WTC11 (cell line): ENCODE measurements at regions not wholly inside any gene's neighbourhood (a gene's known extent, or its start where the extent isn't known, plus 50 kb on each side); places are given as distances from the start of the nearest gene placed in this dataset.

Experiments
- ATAC-seq: fragments of 200-7000 bp; cut with Tn5 transposase; 2 replicates; pipeline ENCODE4 v1.10.0; 2021; ENCODE audit warnings: mild to moderate bottlenecking, moderate library complexity
- CTCF ChIA-PET: fragments of 300-600 bp; sonication (Branson Sonifier 250); formaldehyde crosslinking; loops from one replicate; lab custom pipeline; 2021; ENCODE audit warnings: antibody characterized with exemption; lab: Charles Lee
- POLR2A ChIA-PET: fragments of 350-600 bp; sonication (Branson Sonifier 250); formaldehyde crosslinking; loops from one replicate; lab custom pipeline; 2021; ENCODE audit warnings: antibody characterized with exemption; lab: Charles Lee
- DNase-seq: peaks from one replicate; pipeline ENCODE4 v3.0.0; 2021; ENCODE audit warnings: low spot score
- H3K27ac Mint-ChIP-seq: 2 replicates; pipeline ENCODE4 v1.8.0; 2021; ENCODE audit warnings: mixed read lengths
- H3K27me3 Mint-ChIP-seq: 2 replicates; pipeline ENCODE4 v1.8.0; 2021; ENCODE audit warnings: low read depth, mild to moderate bottlenecking, moderate library complexity, mixed read lengths
- H3K36me3 Mint-ChIP-seq: 2 replicates; pipeline ENCODE4 v1.8.0; 2021; ENCODE audit warnings: mixed read lengths
- H3K4me1 Mint-ChIP-seq: 2 replicates; pipeline ENCODE4 v1.8.0; 2022; ENCODE audit warnings: mixed read lengths
- H3K4me3 Mint-ChIP-seq: 2 replicates; pipeline ENCODE4 v1.8.0; 2021; ENCODE audit warnings: mild to moderate bottlenecking, moderate library complexity, mixed read lengths
- H3K9me3 Mint-ChIP-seq: 2 replicates; pipeline ENCODE4 v1.8.0; 2021; ENCODE audit warnings: mixed read lengths
- ATF2 ChIP-seq: sonication (generic); formaldehyde crosslinking; IDR thresholded peaks from 2 replicates; pipeline ENCODE4 v1.8.1; 2022; ENCODE audit warnings: low read depth, missing genetic modification reagents, borderline replicate concordance
- EMX1 ChIP-seq: fragments of 250-450 bp; sonication (Bioruptor Pico); IDR thresholded peaks from 2 replicates; pipeline ENCODE4 v1.8.0; 2021; ENCODE audit warnings: mild to moderate bottlenecking
- ESRRA ChIP-seq: sonication (generic); formaldehyde crosslinking; IDR thresholded peaks from 2 replicates; pipeline ENCODE4 v1.8.1; 2022; ENCODE audit warnings: mild to moderate bottlenecking, missing genetic modification reagents, borderline replicate concordance
- FOXJ3 ChIP-seq: sonication (generic); formaldehyde crosslinking; IDR thresholded peaks from 2 replicates; pipeline ENCODE4 v1.9.0; 2021; ENCODE audit warnings: missing genetic modification reagents, mild to moderate bottlenecking, borderline replicate concordance
- FOXK1 ChIP-seq: sonication (generic); formaldehyde crosslinking; IDR thresholded peaks from 2 replicates; pipeline ENCODE4 v1.8.0; 2022; ENCODE audit warnings: mild to moderate bottlenecking, moderate library complexity, missing genetic modification reagents
- HMGA2 ChIP-seq: fragments of 250-450 bp; sonication (Bioruptor Pico); IDR thresholded peaks from 2 replicates; pipeline ENCODE4 v1.4.0; 2021; ENCODE audit warnings: mild to moderate bottlenecking, moderate library complexity
- IRF2 ChIP-seq: sonication (generic); formaldehyde crosslinking; IDR thresholded peaks from 2 replicates; pipeline ENCODE4 v1.8.0; 2022; ENCODE audit warnings: low read depth, missing genetic modification reagents, borderline replicate concordance
- MXD4 ChIP-seq: fragments of 250-450 bp; sonication (Bioruptor Pico); IDR thresholded peaks from 2 replicates; pipeline ENCODE4 v1.8.0; 2021; ENCODE audit warnings: mild to moderate bottlenecking, moderate library complexity, borderline replicate concordance
- NFATC4 ChIP-seq: fragments of 250-450 bp; sonication (Bioruptor Pico); IDR thresholded peaks from 2 replicates; pipeline ENCODE4 v1.9.0; 2021; ENCODE audit warnings: mild to moderate bottlenecking
- NFE2L1 ChIP-seq: sonication (generic); formaldehyde crosslinking; IDR thresholded peaks from 2 replicates; pipeline ENCODE4 v1.8.1; 2023; ENCODE audit warnings: missing genetic modification reagents
- NR1H2 ChIP-seq: sonication (generic); formaldehyde crosslinking; IDR thresholded peaks from 2 replicates; pipeline ENCODE4 v1.9.0; 2021; ENCODE audit warnings: mild to moderate bottlenecking, moderate library complexity, missing genetic modification reagents
- NR2C2 ChIP-seq: sonication (generic); formaldehyde crosslinking; IDR thresholded peaks from 2 replicates; pipeline ENCODE4 v1.8.0; 2022; ENCODE audit warnings: mild to moderate bottlenecking, missing genetic modification reagents
- PRRX2 ChIP-seq: fragments of 250-450 bp; sonication (Bioruptor Pico); IDR thresholded peaks from 2 replicates; pipeline ENCODE4 v1.8.0; 2021; ENCODE audit warnings: mild to moderate bottlenecking
- SOX15 ChIP-seq: fragments of 250-450 bp; sonication (Bioruptor Pico); IDR thresholded peaks from 2 replicates; pipeline ENCODE4 v1.9.0; 2021; ENCODE audit warnings: mild to moderate bottlenecking
- ZBTB21 ChIP-seq: sonication (generic); formaldehyde crosslinking; IDR thresholded peaks from 2 replicates; pipeline ENCODE4 v1.8.1; 2023; ENCODE audit warnings: mild to moderate bottlenecking, missing genetic modification reagents, borderline replicate concordance
- ZNF138 ChIP-seq: sonication (generic); formaldehyde crosslinking; conservative IDR thresholded peaks from 2 replicates; pipeline ENCODE4 v1.8.1; 2022; ENCODE audit warnings: mild to moderate bottlenecking, moderate library complexity, missing genetic modification reagents
- ZNF219 ChIP-seq: sonication (generic); formaldehyde crosslinking; IDR thresholded peaks from 2 replicates; pipeline ENCODE4 v1.8.0; 2023; ENCODE audit warnings: missing genetic modification reagents, mild to moderate bottlenecking, borderline replicate concordance
- ZNF512 ChIP-seq: sonication (generic); formaldehyde crosslinking; IDR thresholded peaks from 2 replicates; pipeline ENCODE4 v1.8.1; 2022; ENCODE audit warnings: missing genetic modification reagents, borderline replicate concordance
- TF ChIP-seq, protein P1 (sequence below): sonication (generic); formaldehyde crosslinking; IDR thresholded peaks from 2 replicates; pipeline ENCODE4 v1.8.0; 2023; ENCODE audit warnings: mild to moderate bottlenecking, missing genetic modification reagents
- TF ChIP-seq, protein P2 (sequence below): fragments of 250-450 bp; sonication (Bioruptor Pico); IDR thresholded peaks from 2 replicates; pipeline ENCODE4 v1.9.0; 2021; ENCODE audit warnings: moderate library complexity, mild to moderate bottlenecking, inconsistent platforms, borderline replicate concordance
- TF ChIP-seq, protein P3 (sequence below): sonication (generic); formaldehyde crosslinking; IDR thresholded peaks from 2 replicates; pipeline ENCODE4 v1.8.1; 2023; ENCODE audit warnings: mild to moderate bottlenecking, missing genetic modification reagents, moderate library complexity
- TF ChIP-seq, protein P4 (sequence below): fragments of 250-450 bp; sonication (Bioruptor Pico); IDR thresholded peaks from 2 replicates; pipeline ENCODE4 v1.9.0; 2021; ENCODE audit warnings: mild to moderate bottlenecking, borderline replicate concordance

DNA sequence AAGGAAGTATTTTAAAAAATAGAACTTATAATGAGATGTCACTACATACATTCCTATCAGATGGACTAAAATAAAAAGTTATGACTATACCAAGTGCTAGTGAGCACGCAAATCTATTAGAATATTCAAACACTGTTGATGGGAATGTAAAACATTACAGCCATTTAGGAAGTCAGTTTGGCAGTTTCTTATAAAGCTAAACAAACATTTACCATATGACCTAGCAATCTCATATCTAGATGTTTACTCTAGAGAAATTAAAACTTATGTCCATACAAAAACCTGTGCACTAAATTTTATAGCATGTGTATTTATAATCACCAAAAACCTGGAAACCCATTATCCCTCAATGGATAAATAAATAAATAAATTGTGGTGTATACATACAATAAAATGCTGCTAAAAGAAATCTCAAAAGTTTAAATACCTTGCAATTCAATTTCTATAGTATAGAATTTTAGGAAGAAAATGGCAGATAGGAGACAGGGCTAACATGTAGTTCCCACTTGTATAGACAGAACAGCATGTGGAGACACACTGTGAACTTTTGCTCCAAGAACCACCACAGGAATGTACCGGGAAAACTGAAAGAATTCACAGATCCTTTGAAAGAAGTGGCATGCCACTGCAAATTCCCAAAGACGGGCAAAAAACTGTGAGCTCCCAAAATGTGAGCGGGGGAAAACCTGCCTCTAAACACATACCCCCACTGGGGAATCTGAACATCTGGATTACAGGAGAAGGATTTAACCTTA, 174.6 kb upstream of the SPEF2 start (continued):
- no peak for TF ChIP-seq IRF2
- no peak for TF ChIP-seq ZBTB21
- TF ChIP-seq HMGA2 (CRISPR knock-in tag): no peak
- TF ChIP-seq, protein P1, sequence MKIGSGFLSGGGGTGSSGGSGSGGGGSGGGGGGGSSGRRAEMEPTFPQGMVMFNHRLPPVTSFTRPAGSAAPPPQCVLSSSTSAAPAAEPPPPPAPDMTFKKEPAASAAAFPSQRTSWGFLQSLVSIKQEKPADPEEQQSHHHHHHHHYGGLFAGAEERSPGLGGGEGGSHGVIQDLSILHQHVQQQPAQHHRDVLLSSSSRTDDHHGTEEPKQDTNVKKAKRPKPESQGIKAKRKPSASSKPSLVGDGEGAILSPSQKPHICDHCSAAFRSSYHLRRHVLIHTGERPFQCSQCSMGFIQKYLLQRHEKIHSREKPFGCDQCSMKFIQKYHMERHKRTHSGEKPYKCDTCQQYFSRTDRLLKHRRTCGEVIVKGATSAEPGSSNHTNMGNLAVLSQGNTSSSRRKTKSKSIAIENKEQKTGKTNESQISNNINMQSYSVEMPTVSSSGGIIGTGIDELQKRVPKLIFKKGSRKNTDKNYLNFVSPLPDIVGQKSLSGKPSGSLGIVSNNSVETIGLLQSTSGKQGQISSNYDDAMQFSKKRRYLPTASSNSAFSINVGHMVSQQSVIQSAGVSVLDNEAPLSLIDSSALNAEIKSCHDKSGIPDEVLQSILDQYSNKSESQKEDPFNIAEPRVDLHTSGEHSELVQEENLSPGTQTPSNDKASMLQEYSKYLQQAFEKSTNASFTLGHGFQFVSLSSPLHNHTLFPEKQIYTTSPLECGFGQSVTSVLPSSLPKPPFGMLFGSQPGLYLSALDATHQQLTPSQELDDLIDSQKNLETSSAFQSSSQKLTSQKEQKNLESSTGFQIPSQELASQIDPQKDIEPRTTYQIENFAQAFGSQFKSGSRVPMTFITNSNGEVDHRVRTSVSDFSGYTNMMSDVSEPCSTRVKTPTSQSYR (CRISPR knock-in tag): no peak
- no peak for TF ChIP-seq PRRX2 (CRISPR knock-in tag)

DNA sequence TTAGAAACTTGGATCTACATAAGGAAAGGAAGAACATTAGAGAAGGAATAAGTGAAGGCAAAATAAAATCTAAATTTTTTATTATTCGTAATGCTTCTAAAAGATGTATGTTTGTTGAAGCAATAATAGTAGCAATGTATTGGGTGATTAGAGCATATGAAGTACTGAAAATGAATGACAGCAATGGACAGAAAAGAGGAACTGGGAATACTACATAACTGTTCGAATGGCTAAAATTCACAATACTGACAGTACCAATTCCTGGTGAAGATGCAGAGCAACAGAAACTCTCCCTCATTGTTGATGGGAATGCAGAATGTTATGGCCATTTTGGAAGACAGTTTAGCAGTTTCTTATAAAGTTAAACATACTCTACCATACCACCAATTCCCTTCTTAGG, 177.3 kb upstream of the SPEF2 start:
- DNase-seq: no peak
- Mint-ChIP-seq H3K27me3 (no peaks in the 10 kb centered on the region), H3K4me3 (no peak overlapping the region), H3K27ac (no peak overlapping the region), H3K9me3 (peaks cover 10% of the 10 kb centered on the region), H3K4me1 (no peaks in the 10 kb centered on the region), H3K36me3 (no peaks in the 10 kb centered on the region)
- TF ChIP-seq, protein P1 (CRISPR knock-in tag): no peak
- no peak for TF ChIP-seq EMX1 (CRISPR knock-in tag)
- TF ChIP-seq FOXK1: no peak
- no peak for TF ChIP-seq ZNF138 (CRISPR knock-in tag)
- no peak for TF ChIP-seq FOXJ3 (CRISPR knock-in tag)
- TF ChIP-seq, protein P2, sequence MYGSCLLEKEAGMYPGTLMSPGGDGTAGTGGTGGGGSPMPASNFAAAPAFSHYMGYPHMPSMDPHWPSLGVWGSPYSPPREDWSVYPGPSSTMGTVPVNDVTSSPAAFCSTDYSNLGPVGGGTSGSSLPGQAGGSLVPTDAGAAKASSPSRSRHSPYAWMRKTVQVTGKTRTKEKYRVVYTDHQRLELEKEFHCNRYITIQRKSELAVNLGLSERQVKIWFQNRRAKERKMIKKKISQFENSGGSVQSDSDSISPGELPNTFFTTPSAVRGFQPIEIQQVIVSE (CRISPR knock-in tag): no peak
- TF ChIP-seq SOX15 (CRISPR knock-in tag): no peak
- no peak for TF ChIP-seq ESRRA (CRISPR knock-in tag)
- TF ChIP-seq NFATC4 (CRISPR knock-in tag): no peak
- no peak for TF ChIP-seq ZNF219
- no peak for TF ChIP-seq HMGA2 (CRISPR knock-in tag)
- TF ChIP-seq, protein P3, sequence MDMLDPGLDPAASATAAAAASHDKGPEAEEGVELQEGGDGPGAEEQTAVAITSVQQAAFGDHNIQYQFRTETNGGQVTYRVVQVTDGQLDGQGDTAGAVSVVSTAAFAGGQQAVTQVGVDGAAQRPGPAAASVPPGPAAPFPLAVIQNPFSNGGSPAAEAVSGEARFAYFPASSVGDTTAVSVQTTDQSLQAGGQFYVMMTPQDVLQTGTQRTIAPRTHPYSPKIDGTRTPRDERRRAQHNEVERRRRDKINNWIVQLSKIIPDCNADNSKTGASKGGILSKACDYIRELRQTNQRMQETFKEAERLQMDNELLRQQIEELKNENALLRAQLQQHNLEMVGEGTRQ: no peak
- TF ChIP-seq, protein P4, sequence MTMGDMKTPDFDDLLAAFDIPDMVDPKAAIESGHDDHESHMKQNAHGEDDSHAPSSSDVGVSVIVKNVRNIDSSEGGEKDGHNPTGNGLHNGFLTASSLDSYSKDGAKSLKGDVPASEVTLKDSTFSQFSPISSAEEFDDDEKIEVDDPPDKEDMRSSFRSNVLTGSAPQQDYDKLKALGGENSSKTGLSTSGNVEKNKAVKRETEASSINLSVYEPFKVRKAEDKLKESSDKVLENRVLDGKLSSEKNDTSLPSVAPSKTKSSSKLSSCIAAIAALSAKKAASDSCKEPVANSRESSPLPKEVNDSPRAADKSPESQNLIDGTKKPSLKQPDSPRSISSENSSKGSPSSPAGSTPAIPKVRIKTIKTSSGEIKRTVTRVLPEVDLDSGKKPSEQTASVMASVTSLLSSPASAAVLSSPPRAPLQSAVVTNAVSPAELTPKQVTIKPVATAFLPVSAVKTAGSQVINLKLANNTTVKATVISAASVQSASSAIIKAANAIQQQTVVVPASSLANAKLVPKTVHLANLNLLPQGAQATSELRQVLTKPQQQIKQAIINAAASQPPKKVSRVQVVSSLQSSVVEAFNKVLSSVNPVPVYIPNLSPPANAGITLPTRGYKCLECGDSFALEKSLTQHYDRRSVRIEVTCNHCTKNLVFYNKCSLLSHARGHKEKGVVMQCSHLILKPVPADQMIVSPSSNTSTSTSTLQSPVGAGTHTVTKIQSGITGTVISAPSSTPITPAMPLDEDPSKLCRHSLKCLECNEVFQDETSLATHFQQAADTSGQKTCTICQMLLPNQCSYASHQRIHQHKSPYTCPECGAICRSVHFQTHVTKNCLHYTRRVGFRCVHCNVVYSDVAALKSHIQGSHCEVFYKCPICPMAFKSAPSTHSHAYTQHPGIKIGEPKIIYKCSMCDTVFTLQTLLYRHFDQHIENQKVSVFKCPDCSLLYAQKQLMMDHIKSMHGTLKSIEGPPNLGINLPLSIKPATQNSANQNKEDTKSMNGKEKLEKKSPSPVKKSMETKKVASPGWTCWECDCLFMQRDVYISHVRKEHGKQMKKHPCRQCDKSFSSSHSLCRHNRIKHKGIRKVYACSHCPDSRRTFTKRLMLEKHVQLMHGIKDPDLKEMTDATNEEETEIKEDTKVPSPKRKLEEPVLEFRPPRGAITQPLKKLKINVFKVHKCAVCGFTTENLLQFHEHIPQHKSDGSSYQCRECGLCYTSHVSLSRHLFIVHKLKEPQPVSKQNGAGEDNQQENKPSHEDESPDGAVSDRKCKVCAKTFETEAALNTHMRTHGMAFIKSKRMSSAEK (CRISPR knock-in tag): no peak
- no peak for TF ChIP-seq NR1H2 (CRISPR knock-in tag)
- no peak for TF ChIP-seq MXD4 (CRISPR knock-in tag)
- no peak for TF ChIP-seq NFE2L1 (CRISPR knock-in tag)
- TF ChIP-seq ZNF512 (CRISPR knock-in tag): no peak
- TF ChIP-seq ATF2 (CRISPR knock-in tag): no peak
- no peak for TF ChIP-seq NR2C2 (CRISPR knock-in tag)
- CTCF ChIA-PET: no interaction called here
- POLR2A ChIA-PET: no interaction called here
- ATAC-seq: no peak
